ENCODE measurements at regions not wholly inside any gene's neighbourhood (a gene's known extent, or its start where the extent isn't known, plus 50 kb on each side); places are given as distances from the start of the nearest gene placed in this dataset.

DNA sequence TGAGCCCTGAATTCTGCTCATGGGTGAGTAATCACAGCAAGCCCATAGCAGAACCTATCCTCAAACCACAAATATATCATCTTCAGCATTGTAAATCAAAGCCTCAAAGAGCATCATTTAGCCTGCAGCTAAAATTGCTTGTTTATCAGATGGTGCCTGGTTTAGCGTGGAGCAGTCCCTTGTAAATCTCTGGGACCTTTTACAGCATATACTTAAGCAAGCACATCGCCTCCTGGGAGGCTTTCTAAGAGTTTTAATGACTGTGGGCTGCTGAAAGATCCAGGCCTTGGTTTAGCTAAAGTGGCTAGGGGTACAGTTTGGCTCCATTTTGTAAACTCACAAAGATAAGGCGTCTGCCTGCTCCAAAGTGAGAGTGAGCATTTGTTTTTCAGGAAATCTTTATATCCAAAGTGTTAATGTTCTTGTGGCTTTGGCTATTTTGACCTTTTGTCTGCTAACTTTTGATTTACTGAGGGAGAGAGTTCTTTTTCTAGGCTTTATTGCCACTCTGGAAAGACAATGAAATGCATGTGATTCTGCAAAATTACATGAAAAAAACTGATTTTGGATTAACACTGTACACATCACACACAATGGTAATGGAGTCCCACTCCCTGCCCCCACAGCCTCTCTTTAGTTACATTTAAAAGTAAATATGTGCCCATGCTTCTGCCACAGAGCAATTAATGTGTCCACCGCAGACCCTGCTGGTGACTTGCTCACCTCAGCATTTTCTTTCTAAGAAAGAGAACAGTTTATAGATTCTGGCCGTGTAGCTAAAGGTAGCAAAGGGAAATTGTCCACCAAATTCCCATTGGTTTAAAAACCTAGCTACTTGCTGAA lies 194.8 kb downstream of the LNPK start:
- no peak for TF ChIP-seq POLR2A (IDR thresholded peaks at IDR 0.05)
- TF ChIP-seq, protein P1, sequence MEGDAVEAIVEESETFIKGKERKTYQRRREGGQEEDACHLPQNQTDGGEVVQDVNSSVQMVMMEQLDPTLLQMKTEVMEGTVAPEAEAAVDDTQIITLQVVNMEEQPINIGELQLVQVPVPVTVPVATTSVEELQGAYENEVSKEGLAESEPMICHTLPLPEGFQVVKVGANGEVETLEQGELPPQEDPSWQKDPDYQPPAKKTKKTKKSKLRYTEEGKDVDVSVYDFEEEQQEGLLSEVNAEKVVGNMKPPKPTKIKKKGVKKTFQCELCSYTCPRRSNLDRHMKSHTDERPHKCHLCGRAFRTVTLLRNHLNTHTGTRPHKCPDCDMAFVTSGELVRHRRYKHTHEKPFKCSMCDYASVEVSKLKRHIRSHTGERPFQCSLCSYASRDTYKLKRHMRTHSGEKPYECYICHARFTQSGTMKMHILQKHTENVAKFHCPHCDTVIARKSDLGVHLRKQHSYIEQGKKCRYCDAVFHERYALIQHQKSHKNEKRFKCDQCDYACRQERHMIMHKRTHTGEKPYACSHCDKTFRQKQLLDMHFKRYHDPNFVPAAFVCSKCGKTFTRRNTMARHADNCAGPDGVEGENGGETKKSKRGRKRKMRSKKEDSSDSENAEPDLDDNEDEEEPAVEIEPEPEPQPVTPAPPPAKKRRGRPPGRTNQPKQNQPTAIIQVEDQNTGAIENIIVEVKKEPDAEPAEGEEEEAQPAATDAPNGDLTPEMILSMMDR (IDR thresholded peaks at IDR 0.05): no peak

Data from uterus (tissue), 2 donors.